Skeletal muscle satellite cell (primary cell): ENCODE measurements at regions not wholly inside any gene's neighbourhood (a gene's known extent, or its start where the extent isn't known, plus 50 kb on each side); places are given as distances from the start of the nearest gene placed in this dataset.

Experiments
- H3K27me3 ChIP-seq: 2 replicates; pipeline ENCODE4 v1.7.0; 2013; ENCODE audit warnings: low read length; ENCODE audit not compliant: control insufficient read depth, insufficient read depth
- H3K36me3 ChIP-seq: 2 replicates; pipeline ENCODE4 v1.7.0; 2013; ENCODE audit warnings: mild to moderate bottlenecking, control low read depth, low read length; ENCODE audit not compliant: insufficient read depth
- H3K4me1 ChIP-seq: 2 replicates; pipeline ENCODE4 v1.7.0; 2013; ENCODE audit warnings: low read length; ENCODE audit not compliant: control insufficient read depth, insufficient read depth
- H3K4me2 ChIP-seq: 2 replicates; pipeline ENCODE4 v1.7.0; 2013; ENCODE audit warnings: mild to moderate bottlenecking, low read length
- H3K4me3 ChIP-seq: 2 replicates; pipeline ENCODE4 v1.7.0; 2013; ENCODE audit warnings: low read length
- H3K9ac ChIP-seq: 2 replicates; pipeline ENCODE4 v1.7.0; 2013; ENCODE audit warnings: mild to moderate bottlenecking, low read depth, low read length, moderate library complexity
- H3K9me3 ChIP-seq: replicated peaks from 2 replicates; pipeline ENCODE4 v1.7.0; 2013; ENCODE audit warnings: mild to moderate bottlenecking, control low read depth, low read length

GRCh38 chr1:232296461-232296860 is 333.5 kb downstream of the SIPA1L2 start:
- H3K4me2 ChIP-seq = no peak overlapping the region
- H3K9ac ChIP-seq = no peak overlapping the region
- H3K36me3 ChIP-seq = no peaks in the 10 kb centered on the region
- H3K27me3 ChIP-seq = no peaks in the 10 kb centered on the region
- no peak overlapping the region for H3K4me3 ChIP-seq
- H3K4me1 ChIP-seq = no peaks in the 10 kb centered on the region
- no peaks in the 10 kb centered on the region for H3K9me3 ChIP-seq

GRCh38 chr1:232293361-232293760 is 336.6 kb downstream of the SIPA1L2 start:
- Histone ChIP-seq H3K27me3 (no peaks in the 10 kb centered on the region), H3K9me3 (no peaks in the 10 kb centered on the region), H3K9ac (no peak overlapping the region), H3K4me3 (no peak overlapping the region), H3K36me3 (no peaks in the 10 kb centered on the region), H3K4me2 (no peak overlapping the region), H3K4me1 (no peaks in the 10 kb centered on the region)

DNA sequence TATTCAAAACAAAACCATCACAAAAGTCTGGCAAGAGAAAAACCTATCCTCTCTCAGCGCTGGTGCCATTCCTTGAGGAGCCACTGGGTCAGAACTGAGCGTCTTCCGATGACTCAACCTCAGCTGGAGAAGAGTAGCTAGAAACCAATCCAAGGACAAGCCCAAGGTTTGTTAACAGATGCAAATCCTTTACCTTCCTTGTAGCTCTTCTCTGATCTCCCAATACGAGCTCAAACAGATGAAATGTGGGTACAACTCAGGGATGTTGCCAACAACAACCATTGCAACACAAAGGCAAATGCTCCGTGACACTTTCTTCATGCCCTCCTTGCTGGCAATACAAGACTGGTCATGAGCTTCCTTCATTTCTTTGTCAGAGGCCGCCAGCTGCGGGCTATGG is 337.1 kb downstream of the SIPA1L2 start:
- Histone ChIP-seq H3K9ac (no peak overlapping the region), H3K4me2 (no peak overlapping the region), H3K27me3 (no peaks in the 10 kb centered on the region), H3K4me1 (no peaks in the 10 kb centered on the region), H3K9me3 (no peaks in the 10 kb centered on the region), H3K4me3 (no peak overlapping the region), H3K36me3 (no peaks in the 10 kb centered on the region)

- Histone ChIP-seq H3K9ac (no peak overlapping the region), H3K4me2 (no peak overlapping the region), H3K9me3 (no peaks in the 10 kb centered on the region), H3K36me3 (no peaks in the 10 kb centered on the region), H3K4me1 (no peaks in the 10 kb centered on the region), H3K27me3 (no peaks in the 10 kb centered on the region), H3K4me3 (no peak overlapping the region)
These were observed 337.7 kb downstream of the SIPA1L2 start for GRCh38 chr1:232292239-232292638.

DNA sequence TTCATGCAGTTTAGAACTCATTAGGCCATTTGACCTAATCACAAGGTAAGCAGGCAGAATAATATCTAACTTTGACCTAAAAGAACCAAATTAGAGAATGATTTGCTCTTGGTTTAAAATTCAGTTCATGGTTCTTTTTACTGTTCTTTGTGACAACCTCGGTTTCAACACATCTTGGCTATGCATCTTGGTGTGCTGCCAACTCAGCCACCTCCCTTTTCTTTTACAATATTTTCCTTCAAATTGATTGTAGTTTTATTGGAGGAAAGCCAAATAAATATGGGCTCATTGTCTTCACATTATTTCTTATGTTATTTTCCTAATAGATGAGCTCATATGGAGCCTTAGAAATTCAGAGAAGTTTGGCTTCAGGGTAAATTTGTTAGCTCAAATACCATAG is 338.3 kb downstream of the SIPA1L2 start:
- no peak overlapping the region for H3K4me2 ChIP-seq
- H3K9me3 ChIP-seq = no peaks in the 10 kb centered on the region
- H3K36me3 ChIP-seq = no peaks in the 10 kb centered on the region
- H3K4me3 ChIP-seq = no peak overlapping the region
- H3K27me3 ChIP-seq = no peaks in the 10 kb centered on the region
- no peaks in the 10 kb centered on the region for H3K4me1 ChIP-seq
- no peak overlapping the region for H3K9ac ChIP-seq

DNA sequence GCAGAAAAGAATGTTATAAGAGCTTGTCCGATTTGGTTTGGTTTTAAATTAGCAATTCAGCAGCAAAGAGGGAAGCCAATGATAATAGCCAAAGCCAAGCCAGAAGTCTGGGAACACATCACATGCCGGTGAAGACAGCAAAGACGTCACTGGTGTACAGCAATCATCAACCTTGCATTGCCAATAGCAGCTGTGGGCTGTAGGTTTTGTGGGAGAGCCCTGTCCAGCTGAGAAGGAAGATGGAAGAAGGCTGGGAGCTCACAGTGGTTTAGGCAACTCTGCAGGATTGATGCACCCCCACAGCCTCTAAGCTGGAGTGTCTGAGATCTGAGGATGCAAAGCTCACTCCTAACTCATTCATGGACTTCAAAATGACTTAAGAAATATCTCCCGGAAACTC is 338.7 kb downstream of the SIPA1L2 start:
- no peak overlapping the region for H3K9ac ChIP-seq
- no peak overlapping the region for H3K4me3 ChIP-seq
- no peaks in the 10 kb centered on the region for H3K9me3 ChIP-seq
- H3K27me3 ChIP-seq = no peaks in the 10 kb centered on the region
- no peaks in the 10 kb centered on the region for H3K4me1 ChIP-seq
- H3K36me3 ChIP-seq = no peaks in the 10 kb centered on the region
- H3K4me2 ChIP-seq = no peak overlapping the region

DNA sequence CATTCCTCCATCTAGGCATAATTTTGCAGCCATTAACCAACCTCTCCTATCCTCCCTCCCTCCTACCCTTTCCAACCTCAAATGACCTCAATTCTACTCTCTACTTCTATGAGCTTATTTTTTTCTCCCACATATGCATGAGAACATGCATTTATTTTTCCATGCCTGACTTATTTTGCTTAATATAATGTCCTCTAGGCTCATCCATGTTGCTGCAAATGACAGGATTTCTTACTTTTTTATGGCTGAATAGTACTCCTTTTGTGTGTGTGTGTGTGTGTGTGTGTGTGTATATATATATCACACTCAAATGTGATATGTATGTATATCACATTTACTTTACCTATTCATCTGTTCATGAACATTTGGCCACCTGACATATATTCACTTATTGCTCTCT is 339.4 kb downstream of the SIPA1L2 start:
- Histone ChIP-seq H3K4me2 (no peak overlapping the region), H3K27me3 (no peaks in the 10 kb centered on the region), H3K9me3 (no peaks in the 10 kb centered on the region), H3K4me3 (no peak overlapping the region), H3K9ac (no peak overlapping the region), H3K36me3 (no peaks in the 10 kb centered on the region), H3K4me1 (no peaks in the 10 kb centered on the region)

- H3K27me3 ChIP-seq = no peaks in the 10 kb centered on the region
- no peak overlapping the region for H3K9ac ChIP-seq
- H3K36me3 ChIP-seq = no peaks in the 10 kb centered on the region
- no peak overlapping the region for H3K4me3 ChIP-seq
- H3K4me1 ChIP-seq = peaks cover 10% of the 10 kb centered on the region
- H3K9me3 ChIP-seq = no peaks in the 10 kb centered on the region
- H3K4me2 ChIP-seq = no peak overlapping the region
These were observed 342.0 kb downstream of the SIPA1L2 start for GRCh38 chr1:232287676-232288569.

GRCh38 chr1:232285138-232285537 is 344.8 kb downstream of the SIPA1L2 start:
- Histone ChIP-seq H3K9me3 (no peaks in the 10 kb centered on the region), H3K4me2 (no peak overlapping the region), H3K4me3 (no peak overlapping the region), H3K4me1 (peaks cover 10% of the 10 kb centered on the region), H3K9ac (no peak overlapping the region), H3K36me3 (no peaks in the 10 kb centered on the region), H3K27me3 (no peaks in the 10 kb centered on the region)

GRCh38 chr1:232283864-232284263 is 346.1 kb downstream of the SIPA1L2 start:
- Histone ChIP-seq H3K4me1 (peaks cover 10% of the 10 kb centered on the region), H3K36me3 (no peaks in the 10 kb centered on the region), H3K4me3 (no peak overlapping the region), H3K4me2 (no peak overlapping the region), H3K27me3 (no peaks in the 10 kb centered on the region), H3K9ac (no peak overlapping the region), H3K9me3 (no peaks in the 10 kb centered on the region)

DNA sequence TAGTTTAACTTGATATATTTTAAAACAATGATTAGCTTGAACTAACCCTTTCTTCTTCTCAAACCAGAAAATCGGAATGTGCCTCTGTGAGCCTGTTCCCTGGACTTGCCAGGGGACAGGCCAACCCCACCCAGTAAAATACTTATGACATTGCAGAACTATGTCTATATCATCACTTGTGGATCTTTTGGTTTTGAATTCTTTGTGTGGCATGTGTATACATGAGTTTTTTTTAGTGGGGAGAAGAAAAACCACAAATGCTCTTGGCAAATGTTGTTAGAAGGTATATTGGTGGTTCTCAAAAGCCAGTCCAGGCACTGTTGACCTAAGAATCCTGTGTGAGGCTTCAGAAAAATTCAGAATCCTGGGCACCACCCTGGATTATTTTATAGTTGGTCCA is 347.4 kb downstream of the SIPA1L2 start:
- no peak overlapping the region for H3K9ac ChIP-seq
- H3K27me3 ChIP-seq = no peaks in the 10 kb centered on the region
- no peak overlapping the region for H3K4me2 ChIP-seq
- H3K36me3 ChIP-seq = no peaks in the 10 kb centered on the region
- H3K9me3 ChIP-seq = no peaks in the 10 kb centered on the region
- no peak overlapping the region for H3K4me3 ChIP-seq
- H3K4me1 ChIP-seq = peaks cover 10% of the 10 kb centered on the region

GRCh38 chr1:232280910-232281309 is 349.0 kb downstream of the SIPA1L2 start:
- no peak overlapping the region for H3K9ac ChIP-seq

More at GRCh38 chr1:232280910-232281309, 349.0 kb downstream of the SIPA1L2 start:
- peaks cover 10% of the 10 kb centered on the region for H3K4me1 ChIP-seq
- H3K27me3 ChIP-seq = no peaks in the 10 kb centered on the region
- H3K36me3 ChIP-seq = no peaks in the 10 kb centered on the region
- H3K9me3 ChIP-seq = no peaks in the 10 kb centered on the region
- H3K4me2 ChIP-seq = no peak overlapping the region
- H3K4me3 ChIP-seq = no peak overlapping the region
